Kidney (tissue), 13 donors: ENCODE measurements at regions not wholly inside any gene's neighbourhood (a gene's known extent, or its start where the extent isn't known, plus 50 kb on each side); places are given as distances from the start of the nearest gene placed in this dataset.
A peak's percentile ranks its signal among the peaks of the same experiment; 100 is the strongest.

ENCODE experiments used
- DNase-seq, 5 donors: peaks; one replicate each; pipeline ENCODE4 v3.0.0-alpha.2; 2013 to 2020
- FAIRE-seq: peaks from 2 replicates; lab custom pipeline; 2012; peaks lifted over from hg19 to GRCh38; lab: Jason Lieb, UNC
- H3K27ac ChIP-seq, 2 donors: one replicate each; pipeline ENCODE4 v1.7.0; 2013; ENCODE audit warnings: low read depth in 2 of 2, low read length in 2 of 2, inconsistent platforms in 1 of 2
- H3K27me3 ChIP-seq: one replicate; pipeline ENCODE4 v1.7.1; 2013; ENCODE audit warnings: low read length, inconsistent platforms; ENCODE audit not compliant: control insufficient read depth, insufficient read depth
- H3K36me3 ChIP-seq, 3 donors: one replicate each; pipeline versions ENCODE4 v1.7.0 to v1.7.1; 2013; ENCODE audit warnings: low read length in 3 of 3, control low read depth in 1 of 3, inconsistent platforms in 1 of 3; ENCODE audit not compliant: insufficient read depth in 3 of 3, control insufficient read depth in 2 of 3
- H3K4me1 ChIP-seq, 3 donors: one replicate each; pipeline versions ENCODE4 v1.7.0 to v1.7.1; 2013; ENCODE audit warnings: low read length in 3 of 3, inconsistent platforms in 1 of 3, low read depth in 1 of 3; ENCODE audit not compliant: control insufficient read depth in 2 of 3, insufficient read depth in 2 of 3
- H3K4me3 ChIP-seq, 3 donors: one replicate each; pipeline versions ENCODE4 v1.7.0 to v1.8.1; 2013; ENCODE audit warnings: low read length in 3 of 3, control low read depth in 1 of 3, inconsistent platforms in 1 of 3
- H3K9ac ChIP-seq, 3 donors: one replicate each; pipeline versions ENCODE4 v1.7.0 to v1.7.1; 2013; ENCODE audit warnings: low read length in 3 of 3, control low read depth in 1 of 3, inconsistent platforms in 1 of 3
- H3K9me3 ChIP-seq, 3 donors: one replicate each; pipeline versions ENCODE4 v1.7.0 to v1.7.1; 2013; ENCODE audit warnings: low read length in 3 of 3, control low read depth in 1 of 3, inconsistent platforms in 1 of 3; ENCODE audit not compliant: control insufficient read depth in 2 of 3, insufficient read depth in 1 of 3
- intact Hi-C: fragments of 100-400 bp; cut with DNase I; formaldehyde crosslinking; loops from one replicate; pipeline ENCODE4 v1.11.1; 2022
- TF ChIP-seq, protein P1 (sequence below): IDR thresholded peaks from 3 replicates; pipeline ENCODE4 v1.5.1; 2012; ENCODE audit warnings: mild to moderate bottlenecking, moderate library complexity, borderline replicate concordance; ENCODE audit not compliant: insufficient read depth; ENCODE audit errors: extremely low read depth
- donor health status: control.
- donor health status: control.
- donor health status: control.
- donor health status: control.
- donor health status: control.
- donor health status: DM: yes; HTN: yes; CAD: no.
- donor health status: Normal renal cell carcinoma (clear cell type).

DNA sequence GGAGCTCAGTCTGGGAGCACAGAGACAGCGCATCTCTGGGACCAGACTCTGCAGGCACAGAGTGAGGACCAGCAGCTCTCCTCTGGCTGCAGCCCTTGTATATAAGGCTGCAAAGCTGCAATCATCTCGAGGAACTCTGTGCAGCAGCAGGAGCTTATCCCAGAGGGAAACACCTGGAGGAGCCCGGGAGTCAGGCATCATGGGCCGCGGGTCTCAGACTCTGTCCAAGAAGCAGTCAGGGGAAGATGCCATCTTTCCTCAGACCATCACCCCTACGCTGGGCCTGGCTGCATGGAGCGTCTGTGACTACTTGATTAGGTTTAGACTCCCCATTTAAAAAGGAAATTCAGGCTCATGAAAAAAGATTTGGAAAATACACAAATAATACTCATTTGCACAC is 122.0 kb downstream of the IRF8 start:
- no peaks in the 10 kb centered on the region for H3K4me1 ChIP-seq
- intact Hi-C loops, result no loop called here
- H3K4me3 ChIP-seq, result no peak overlapping the region
- H3K9me3 ChIP-seq, result peaks cover 0 to 17% (median 12%) of the 10 kb centered on the region in 3 donors
- H3K9ac ChIP-seq, result no peak overlapping the region
- TF ChIP-seq, protein P1, sequence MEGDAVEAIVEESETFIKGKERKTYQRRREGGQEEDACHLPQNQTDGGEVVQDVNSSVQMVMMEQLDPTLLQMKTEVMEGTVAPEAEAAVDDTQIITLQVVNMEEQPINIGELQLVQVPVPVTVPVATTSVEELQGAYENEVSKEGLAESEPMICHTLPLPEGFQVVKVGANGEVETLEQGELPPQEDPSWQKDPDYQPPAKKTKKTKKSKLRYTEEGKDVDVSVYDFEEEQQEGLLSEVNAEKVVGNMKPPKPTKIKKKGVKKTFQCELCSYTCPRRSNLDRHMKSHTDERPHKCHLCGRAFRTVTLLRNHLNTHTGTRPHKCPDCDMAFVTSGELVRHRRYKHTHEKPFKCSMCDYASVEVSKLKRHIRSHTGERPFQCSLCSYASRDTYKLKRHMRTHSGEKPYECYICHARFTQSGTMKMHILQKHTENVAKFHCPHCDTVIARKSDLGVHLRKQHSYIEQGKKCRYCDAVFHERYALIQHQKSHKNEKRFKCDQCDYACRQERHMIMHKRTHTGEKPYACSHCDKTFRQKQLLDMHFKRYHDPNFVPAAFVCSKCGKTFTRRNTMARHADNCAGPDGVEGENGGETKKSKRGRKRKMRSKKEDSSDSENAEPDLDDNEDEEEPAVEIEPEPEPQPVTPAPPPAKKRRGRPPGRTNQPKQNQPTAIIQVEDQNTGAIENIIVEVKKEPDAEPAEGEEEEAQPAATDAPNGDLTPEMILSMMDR, result no peak
- H3K36me3 ChIP-seq, result no peaks in the 10 kb centered on the region
- no peak for FAIRE-seq
- H3K27ac ChIP-seq, result no peak overlapping the region
- peak in 3 of 5 donors; percentile 5 to 45 (median 28) for DNase-seq
- H3K27me3 ChIP-seq, result no peaks in the 10 kb centered on the region

DNA sequence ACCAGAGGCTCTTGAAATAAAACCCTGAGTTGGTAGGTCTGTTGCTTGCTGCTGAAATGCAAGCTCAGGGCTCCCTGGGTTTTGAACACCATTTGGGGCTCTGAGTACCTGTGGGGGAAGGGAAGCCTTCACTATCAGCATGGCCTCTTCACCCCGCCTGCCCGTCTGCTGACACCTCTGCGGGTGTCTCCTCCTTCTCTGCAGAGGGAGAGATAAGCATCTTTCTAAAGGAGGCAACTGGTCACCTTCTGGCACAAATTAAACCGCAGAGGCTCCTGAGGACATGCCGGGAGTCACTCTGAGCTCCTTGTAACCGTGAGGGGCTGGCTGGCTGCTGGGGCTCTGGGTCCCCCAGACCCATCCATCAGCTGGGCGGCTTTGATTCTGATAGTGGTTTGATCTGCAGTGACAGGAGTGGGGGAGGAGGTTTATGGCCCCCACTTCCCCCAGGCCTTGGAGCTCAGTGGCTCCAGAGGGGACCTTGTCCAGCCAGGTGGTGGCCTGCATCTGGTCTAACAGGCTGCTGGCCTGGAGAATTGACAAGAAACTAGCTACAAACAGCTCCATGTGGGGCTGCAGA is 123.5 kb downstream of the IRF8 start:
- H3K9me3 ChIP-seq, result peaks cover 0 to 17% (median 12%) of the 10 kb centered on the region in 3 donors
- peak in 2 of 5 donors; percentile 26 to 31 for DNase-seq
- FAIRE-seq, result no peak
- intact Hi-C loops, result no loop called here
- H3K36me3 ChIP-seq, result no peaks in the 10 kb centered on the region
- H3K27ac ChIP-seq, result no peak overlapping the region
- no peaks in the 10 kb centered on the region for H3K27me3 ChIP-seq
- no peaks in the 10 kb centered on the region for H3K4me1 ChIP-seq
- no peak overlapping the region for H3K4me3 ChIP-seq
- TF ChIP-seq, protein P1, result no peak
- no peak overlapping the region for H3K9ac ChIP-seq

DNA sequence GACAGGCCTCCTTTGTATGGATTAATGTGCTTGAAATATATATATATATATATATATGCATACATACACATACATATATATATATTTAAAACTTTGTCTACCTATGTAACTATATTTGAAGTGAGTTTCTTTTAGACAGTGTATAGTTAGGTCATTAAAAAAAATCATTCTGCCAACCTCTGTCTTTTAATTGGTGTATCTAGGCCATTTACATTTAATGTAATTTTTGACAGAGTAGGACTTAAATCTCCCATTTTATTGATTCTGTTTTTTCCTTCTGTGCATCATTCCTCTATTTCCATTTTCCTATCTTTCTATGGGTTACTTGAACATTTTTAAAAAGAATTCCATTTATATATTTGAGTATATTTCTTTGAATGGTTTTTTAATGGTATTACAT is 125.2 kb downstream of the IRF8 start:
- Histone ChIP-seq H3K27ac (no peak overlapping the region), H3K4me3 (no peak overlapping the region), H3K27me3 (no peaks in the 10 kb centered on the region), H3K9ac (no peak overlapping the region), H3K4me1 (no peaks in the 10 kb centered on the region), H3K36me3 (no peaks in the 10 kb centered on the region), H3K9me3 (peaks cover 0 to 17% (median 12%) of the 10 kb centered on the region in 3 donors)
- no peak for FAIRE-seq
- intact Hi-C loops, result no loop called here
- TF ChIP-seq, protein P1, result no peak
- DNase-seq, result no peak

DNA sequence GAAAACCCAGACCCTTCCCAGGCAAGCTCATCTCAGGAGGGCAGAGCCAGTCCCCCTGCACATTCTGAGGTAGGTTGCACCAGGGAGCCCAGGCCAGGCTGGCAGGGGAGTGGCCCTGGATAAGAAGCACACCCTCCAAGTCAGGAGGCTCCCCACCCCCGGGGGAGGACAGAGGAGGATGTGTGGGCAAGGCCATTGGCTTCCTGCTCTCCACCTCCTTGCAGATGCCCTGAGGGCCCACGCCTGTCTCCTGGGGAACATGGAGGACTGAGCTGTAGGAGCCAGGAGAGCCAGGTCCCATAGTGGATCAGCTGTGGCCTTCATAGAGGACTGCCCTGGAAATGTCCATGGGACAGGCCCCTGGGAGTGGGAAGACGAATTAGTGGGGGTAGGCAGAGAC is 126.7 kb downstream of the IRF8 start:
- FAIRE-seq (no peak), DNase-seq (peak in 3 of 5 donors; percentile 12 to 71 (median 41))
- H3K4me3 ChIP-seq, result no peak overlapping the region
- H3K27me3 ChIP-seq, result no peaks in the 10 kb centered on the region
- H3K27ac ChIP-seq, result no peak overlapping the region
- intact Hi-C loops, result no loop called here
- peaks cover 0 to 7% (median 7%) of the 10 kb centered on the region in 3 donors for H3K9me3 ChIP-seq
- H3K4me1 ChIP-seq, result peaks cover 0 to 2% (median 0%) of the 10 kb centered on the region in 3 donors
- no peaks in the 10 kb centered on the region for H3K36me3 ChIP-seq
- TF ChIP-seq, protein P1, result no peak
- no peak overlapping the region for H3K9ac ChIP-seq
